ENCODE measurements at regions not wholly inside any gene's neighbourhood (a gene's known extent, or its start where the extent isn't known, plus 50 kb on each side); places are given as distances from the start of the nearest gene placed in this dataset.

DNA sequence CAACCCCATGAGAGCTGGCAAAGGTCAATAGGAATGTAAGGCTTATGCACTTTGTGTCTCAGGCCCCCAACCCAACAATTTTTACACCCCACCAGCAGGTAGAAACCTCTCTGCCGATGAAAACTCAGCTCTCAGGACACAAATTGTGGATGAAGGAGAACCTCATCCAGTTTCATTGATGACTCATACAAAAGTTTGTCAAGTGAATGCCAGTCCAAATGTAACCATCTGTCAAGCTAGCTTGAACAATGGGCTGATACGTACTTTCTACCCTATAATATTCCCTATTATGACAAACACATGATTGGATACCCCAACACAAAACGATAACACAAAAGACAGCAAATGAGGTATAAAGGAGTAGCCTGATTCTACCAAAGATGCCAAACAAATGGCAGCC is 321.2 kb upstream of the TMEFF2 start:
- TF ChIP-seq, protein P1, sequence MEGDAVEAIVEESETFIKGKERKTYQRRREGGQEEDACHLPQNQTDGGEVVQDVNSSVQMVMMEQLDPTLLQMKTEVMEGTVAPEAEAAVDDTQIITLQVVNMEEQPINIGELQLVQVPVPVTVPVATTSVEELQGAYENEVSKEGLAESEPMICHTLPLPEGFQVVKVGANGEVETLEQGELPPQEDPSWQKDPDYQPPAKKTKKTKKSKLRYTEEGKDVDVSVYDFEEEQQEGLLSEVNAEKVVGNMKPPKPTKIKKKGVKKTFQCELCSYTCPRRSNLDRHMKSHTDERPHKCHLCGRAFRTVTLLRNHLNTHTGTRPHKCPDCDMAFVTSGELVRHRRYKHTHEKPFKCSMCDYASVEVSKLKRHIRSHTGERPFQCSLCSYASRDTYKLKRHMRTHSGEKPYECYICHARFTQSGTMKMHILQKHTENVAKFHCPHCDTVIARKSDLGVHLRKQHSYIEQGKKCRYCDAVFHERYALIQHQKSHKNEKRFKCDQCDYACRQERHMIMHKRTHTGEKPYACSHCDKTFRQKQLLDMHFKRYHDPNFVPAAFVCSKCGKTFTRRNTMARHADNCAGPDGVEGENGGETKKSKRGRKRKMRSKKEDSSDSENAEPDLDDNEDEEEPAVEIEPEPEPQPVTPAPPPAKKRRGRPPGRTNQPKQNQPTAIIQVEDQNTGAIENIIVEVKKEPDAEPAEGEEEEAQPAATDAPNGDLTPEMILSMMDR (IDR thresholded peaks at IDR 0.05 in 8 of 11, conservative IDR thresholded peaks at IDR 0.05 in 3 of 11): no peak
- TF ChIP-seq POLR2AphosphoS5 (IDR thresholded peaks at IDR 0.05): no peak

Data from spleen (tissue), 7 donors.